Activated T-helper 1 cell treated with anti-CD3 and anti-CD28 coated beads, Interleukin-12 subunit alpha, Interleukin-12 subunit beta, Interleukin-2, Interleukin-4 antibody, amounts not matched to agents 30 ng/mL and 10 ng/mL and 1 ng/mL, durations not matched to agents 14 hours and 24 hours and 36 hours (primary cell): ENCODE measurements at regions not wholly inside any gene's neighbourhood (a gene's known extent, or its start where the extent isn't known, plus 50 kb on each side); places are given as distances from the start of the nearest gene placed in this dataset.

Source experiments
- DNase-seq: peaks from one replicate; pipeline ENCODE4 v3.0.0; 2021; ENCODE audit warnings: low spot score
- H3K27ac Mint-ChIP-seq: one replicate; pipeline ENCODE4 v1.8.0; 2021; ENCODE audit warnings: mild to moderate bottlenecking, mixed read lengths
- H3K27me3 Mint-ChIP-seq: one replicate; pipeline ENCODE4 v1.8.0; 2022; ENCODE audit warnings: mild to moderate bottlenecking, moderate library complexity, mixed read lengths; ENCODE audit not compliant: insufficient read depth
- H3K36me3 Mint-ChIP-seq: one replicate; pipeline ENCODE4 v1.8.0; 2021; ENCODE audit warnings: low read depth, mixed read lengths
- H3K4me1 Mint-ChIP-seq: one replicate; pipeline ENCODE4 v1.8.0; 2021; ENCODE audit warnings: low read depth, mixed read lengths
- H3K4me3 Mint-ChIP-seq: one replicate; pipeline ENCODE4 v1.8.0; 2021; ENCODE audit warnings: mild to moderate bottlenecking, moderate library complexity, mixed read lengths
- H3K9me3 Mint-ChIP-seq: one replicate; pipeline ENCODE4 v1.8.0; 2021; ENCODE audit warnings: mixed read lengths
- intact Hi-C: fragments of 100-400 bp; cut with micrococcal nuclease; formaldehyde crosslinking; loops from one replicate; pipeline ENCODE4 v1.15.1; 2024

GRCh38 chr10:17512341-17513001 lies 58.1 kb upstream of the ST8SIA6 start:
- H3K4me3 Mint-ChIP-seq = peak overlapping the region; percentile 22
- intact Hi-C loops = loop anchor here (5.0 kb wide), 2 partner anchors 130 to 510 kb away; partner anchors contain the start of gene STAM
- H3K27ac Mint-ChIP-seq = peak overlapping the region; percentile 40
- no peak for DNase-seq
- peaks cover 3% of the 10 kb centered on the region for H3K9me3 Mint-ChIP-seq
- peaks cover 36% of the 10 kb centered on the region for H3K4me1 Mint-ChIP-seq
- H3K36me3 Mint-ChIP-seq = no peaks in the 10 kb centered on the region
- H3K27me3 Mint-ChIP-seq = peaks cover 2% of the 10 kb centered on the region

- H3K36me3 Mint-ChIP-seq = no peaks in the 10 kb centered on the region
- H3K27ac Mint-ChIP-seq = peak overlapping the region; percentile 34
- H3K9me3 Mint-ChIP-seq = peaks cover 3% of the 10 kb centered on the region
- intact Hi-C loops = loop anchor here (5.0 kb wide), 2 partner anchors 132 to 508 kb away; partner anchors contain the start of gene STAM
- no peak for DNase-seq
- H3K27me3 Mint-ChIP-seq = no peaks in the 10 kb centered on the region
- peaks cover 50% of the 10 kb centered on the region for H3K4me1 Mint-ChIP-seq
- H3K4me3 Mint-ChIP-seq = no peak overlapping the region
Observed at GRCh38 chr10:17510242-17510908, 56.0 kb upstream of the ST8SIA6 start.

- intact Hi-C loops = loop anchor here (2.0 kb wide), 1 partner anchor 55 kb away; no protein-coding TSS in a partner anchor
- H3K4me1 Mint-ChIP-seq = peaks cover 48% of the 10 kb centered on the region
Observed at GRCh38 chr10:17507538-17507937, 53.1 kb upstream of the ST8SIA6 start.

DNA sequence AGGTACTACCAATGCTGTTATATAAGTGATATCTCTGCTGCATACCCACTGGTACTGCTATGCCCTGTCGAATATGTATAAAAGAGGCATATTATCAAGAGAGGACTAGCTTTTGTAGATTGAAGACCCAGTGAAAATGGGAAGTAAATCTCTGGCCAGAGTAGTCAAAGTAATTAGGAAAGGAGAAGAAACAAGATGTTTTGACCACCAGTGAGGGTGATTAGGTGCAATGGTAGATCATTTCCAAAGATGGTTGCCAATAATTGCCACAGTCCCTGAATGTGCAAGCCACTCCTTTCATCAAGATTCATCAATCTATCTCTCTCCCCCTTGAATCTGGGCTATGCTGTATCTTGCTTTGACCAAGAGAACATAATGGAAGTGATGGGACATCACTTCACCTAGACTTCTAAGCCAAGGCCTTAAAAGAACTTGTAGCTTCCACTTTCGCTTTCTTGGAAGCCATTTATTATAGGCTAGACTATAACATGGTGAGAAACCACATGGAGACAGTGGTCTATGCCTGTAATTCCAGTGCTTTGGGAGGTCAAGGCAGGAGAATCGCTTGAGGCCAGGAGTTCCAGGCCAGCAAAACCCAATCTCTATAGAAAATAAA lies 52.6 kb upstream of the ST8SIA6 start:
- peaks cover 42% of the 10 kb centered on the region for H3K4me1 Mint-ChIP-seq
- peak overlapping the region; percentile 54 for H3K4me3 Mint-ChIP-seq
- peak overlapping the region; percentile 75 for H3K27ac Mint-ChIP-seq
- no peak for DNase-seq
- no peaks in the 10 kb centered on the region for H3K27me3 Mint-ChIP-seq
- peaks cover 3% of the 10 kb centered on the region for H3K9me3 Mint-ChIP-seq
- intact Hi-C loops = loop anchor here (2.0 kb wide), 1 partner anchor 54 kb away; no protein-coding TSS in a partner anchor
- H3K36me3 Mint-ChIP-seq = no peaks in the 10 kb centered on the region

More at GRCh38 chr10:17507538-17507937, 53.1 kb upstream of the ST8SIA6 start:
- H3K27me3 Mint-ChIP-seq = no peaks in the 10 kb centered on the region
- DNase-seq = no peak
- H3K27ac Mint-ChIP-seq = no peak overlapping the region
- H3K36me3 Mint-ChIP-seq = no peaks in the 10 kb centered on the region
- peaks cover 3% of the 10 kb centered on the region for H3K9me3 Mint-ChIP-seq
- no peak overlapping the region for H3K4me3 Mint-ChIP-seq

DNA sequence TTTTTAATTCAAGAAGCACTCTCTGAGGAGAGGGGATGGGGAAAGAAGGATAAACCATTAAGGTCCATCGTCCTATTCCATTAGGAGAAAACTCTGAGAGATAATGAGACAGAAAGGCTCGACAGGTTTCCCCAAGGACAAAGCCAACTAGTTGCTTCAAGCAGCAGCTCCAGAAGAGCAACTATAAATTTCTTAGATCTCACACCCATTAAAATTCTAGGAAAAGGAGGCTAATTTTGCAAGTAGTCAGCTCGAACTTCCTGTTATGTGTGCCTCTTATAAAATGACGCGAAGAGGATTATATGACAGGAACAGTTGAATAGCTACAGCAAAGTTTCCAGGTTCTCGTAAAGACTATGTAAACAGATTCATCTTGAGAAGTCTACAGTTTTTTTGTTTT lies 52.0 kb upstream of the ST8SIA6 start:
- H3K4me1 Mint-ChIP-seq = peaks cover 36% of the 10 kb centered on the region
- H3K9me3 Mint-ChIP-seq = peaks cover 3% of the 10 kb centered on the region
- no peaks in the 10 kb centered on the region for H3K36me3 Mint-ChIP-seq
- no peak for DNase-seq
- peak overlapping the region; percentile 58 for H3K27ac Mint-ChIP-seq
- H3K27me3 Mint-ChIP-seq = no peaks in the 10 kb centered on the region
- intact Hi-C loops = loop anchor here (2.0 kb wide), 1 partner anchor 54 kb away; no protein-coding TSS in a partner anchor
- peak overlapping the region; percentile 32 for H3K4me3 Mint-ChIP-seq

- no peak for DNase-seq
- intact Hi-C loops = no loop called here
- no peaks in the 10 kb centered on the region for H3K27me3 Mint-ChIP-seq
- peaks cover 3% of the 10 kb centered on the region for H3K9me3 Mint-ChIP-seq
- H3K36me3 Mint-ChIP-seq = no peaks in the 10 kb centered on the region
- no peak overlapping the region for H3K4me3 Mint-ChIP-seq
- H3K27ac Mint-ChIP-seq = no peak overlapping the region
- H3K4me1 Mint-ChIP-seq = peaks cover 24% of the 10 kb centered on the region
Observed at GRCh38 chr10:17504547-17505245, 50.3 kb upstream of the ST8SIA6 start.
